ENCODE measurements at regions not wholly inside any gene's neighbourhood (a gene's known extent, or its start where the extent isn't known, plus 50 kb on each side); places are given as distances from the start of the nearest gene placed in this dataset.

GRCh38 chr3:41031401-41031800 is 167.9 kb upstream of the CTNNB1 start:
- TF ChIP-seq CTCF (conservative IDR thresholded peaks at IDR 0.05 in 1 of 2, IDR thresholded peaks at IDR 0.05 in 1 of 2; ENCODE audit: low read depth in 1 of 2, low read length in 2 of 2) (no peak), EZH2 (IDR thresholded peaks at IDR 0.05; ENCODE audit: low read length, missing control alignments) (no peak)

All from fibroblast of lung (primary cell).